CD14-positive monocyte (primary cell): ENCODE measurements at regions not wholly inside any gene's neighbourhood (a gene's known extent, or its start where the extent isn't known, plus 50 kb on each side); places are given as distances from the start of the nearest gene placed in this dataset.

ENCODE experiments used
- DNase-seq, 3 donors: peaks; one replicate each; pipeline ENCODE4 v3.0.0-alpha.2; 2011 to 2022
- H2AFZ ChIP-seq: 2 replicates; pipeline ENCODE4 v1.6.0; 2012; ENCODE audit warnings: mild to moderate bottlenecking, low read depth, low read length, inconsistent platforms; ENCODE audit not compliant: insufficient read depth, poor library complexity, severe bottlenecking
- H3K27ac ChIP-seq, 2 donors: 1 replicate in 1 of 2; 2 replicates in 1 of 2; pipeline ENCODE4 v1.5.1; 2012 to 2013; ENCODE audit warnings: low read length in 2 of 2, control low read depth in 1 of 2, inconsistent platforms in 1 of 2, low read depth in 1 of 2, mild to moderate bottlenecking in 1 of 2
- H3K27me3 ChIP-seq, 2 donors: one replicate each; pipeline versions ENCODE4 v1.6.0 to v1.6.1; 2011 to 2013; ENCODE audit warnings: low read length in 2 of 2; ENCODE audit not compliant: control insufficient read depth in 2 of 2, insufficient read depth in 2 of 2
- H3K36me3 ChIP-seq, 2 donors: replicated peaks in 1 of 2; 1 replicate in 1 of 2; 2 replicates in 1 of 2; pipeline versions ENCODE4 v1.5.1 to v1.6.1; 2012 to 2013; ENCODE audit warnings: low read length in 2 of 2, control low read depth in 1 of 2, inconsistent platforms in 1 of 2, mild to moderate bottlenecking in 1 of 2; ENCODE audit not compliant: insufficient read depth in 2 of 2, control insufficient read depth in 1 of 2
- H3K4me1 ChIP-seq, 2 donors: 1 replicate in 1 of 2; 2 replicates in 1 of 2; pipeline versions ENCODE4 v1.5.1 to v1.6.1; 2012 to 2013; ENCODE audit warnings: low read length in 2 of 2, control low read depth in 1 of 2, inconsistent platforms in 1 of 2, mild to moderate bottlenecking in 1 of 2, moderate library complexity in 1 of 2; ENCODE audit not compliant: insufficient read depth in 2 of 2, control insufficient read depth in 1 of 2
- H3K4me2 ChIP-seq: replicated peaks from 2 replicates; pipeline ENCODE3; 2012; ENCODE audit warnings: low read length, moderate library complexity, mild to moderate bottlenecking; ENCODE audit not compliant: poor library complexity, severe bottlenecking; ENCODE audit errors: extremely low read depth
- H3K4me3 ChIP-seq, 3 experiments: fragments of 200-600 bp in 1 of 3; sonication (generic) in 1 of 3; replicated peaks in 1 of 3; 1 replicate in 2 of 3; 2 replicates in 1 of 3; pipeline ENCODE4 v1.5.1; 2011 to 2013; ENCODE audit warnings: low read length in 3 of 3, mild to moderate bottlenecking in 3 of 3, control low read depth in 2 of 3, low read depth in 2 of 3, inconsistent platforms in 1 of 3, moderate library complexity in 1 of 3
- H3K79me2 ChIP-seq: 2 replicates; pipeline ENCODE4 v1.6.0; 2012; ENCODE audit warnings: mild to moderate bottlenecking, control low read depth, inconsistent platforms, low read length, moderate library complexity; ENCODE audit not compliant: insufficient read depth
- H3K9ac ChIP-seq: 2 replicates; pipeline ENCODE4 v1.6.0; 2017; ENCODE audit warnings: low read length, mild to moderate bottlenecking; ENCODE audit not compliant: insufficient read depth, poor library complexity, severe bottlenecking
- H3K9me3 ChIP-seq, 2 donors: replicated peaks in 1 of 2; 1 replicate in 1 of 2; 2 replicates in 1 of 2; pipeline versions ENCODE4 v1.5.1 to v1.6.1; 2012 to 2013; ENCODE audit warnings: low read length in 2 of 2, control low read depth in 1 of 2; ENCODE audit not compliant: control insufficient read depth in 1 of 2, insufficient read depth in 1 of 2
- H4K20me1 ChIP-seq: 2 replicates; pipeline ENCODE4 v1.6.0; 2012; ENCODE audit warnings: mild to moderate bottlenecking, low read length, control low read depth, moderate library complexity; ENCODE audit not compliant: insufficient read depth
- H3K27ac Mint-ChIP-seq, 7 donors: one replicate each; pipeline ENCODE4 v1.8.0; 2020; ENCODE audit warnings: mild to moderate bottlenecking in 7 of 7, mixed read lengths in 7 of 7, moderate library complexity in 6 of 7, inconsistent platforms in 2 of 7
- H3K27me3 Mint-ChIP-seq, 3 donors: one replicate each; pipeline ENCODE4 v1.8.0; 2021 to 2022; ENCODE audit warnings: low read depth in 3 of 3, mild to moderate bottlenecking in 3 of 3, mixed read lengths in 3 of 3, moderate library complexity in 3 of 3, inconsistent platforms in 1 of 3
- H3K36me3 Mint-ChIP-seq, 2 donors: one replicate each; pipeline ENCODE4 v1.8.0; 2020; ENCODE audit warnings: mixed read lengths in 2 of 2, inconsistent platforms in 1 of 2, mild to moderate bottlenecking in 1 of 2
- H3K4me1 Mint-ChIP-seq: one replicate; pipeline ENCODE4 v1.8.0; 2020; ENCODE audit warnings: mild to moderate bottlenecking, mixed read lengths
- H3K4me3 Mint-ChIP-seq, 2 donors: one replicate each; pipeline ENCODE4 v1.8.0; 2020; ENCODE audit warnings: mild to moderate bottlenecking in 2 of 2, mixed read lengths in 2 of 2, moderate library complexity in 1 of 2
- H3K9me3 Mint-ChIP-seq, 7 donors: one replicate each; pipeline ENCODE4 v1.8.0; 2020 to 2022; ENCODE audit warnings: mixed read lengths in 7 of 7, mild to moderate bottlenecking in 6 of 7, moderate library complexity in 6 of 7, inconsistent platforms in 2 of 7
- CTCF ChIP-seq: fragments of 200-600 bp; IDR thresholded peaks from one replicate; pipeline ENCODE4 v1.8.0; 2022; ENCODE audit warnings: antibody characterized with exemption, mild to moderate bottlenecking
- WGBS: methylation state at CpG from one replicate; pipeline ENCODE4 v1.1.5; 2013; ENCODE audit warnings: missing lambda C conversion rate; ENCODE audit not compliant: insufficient coverage; 5-methylcytosine and 5-hydroxymethylcytosine counted together
- intact Hi-C, 2 donors: fragments of 100-400 bp; cut with micrococcal nuclease; formaldehyde crosslinking; loops; one replicate each; pipeline versions ENCODE4 v1.15.0 to v1.15.1; 2023

DNA sequence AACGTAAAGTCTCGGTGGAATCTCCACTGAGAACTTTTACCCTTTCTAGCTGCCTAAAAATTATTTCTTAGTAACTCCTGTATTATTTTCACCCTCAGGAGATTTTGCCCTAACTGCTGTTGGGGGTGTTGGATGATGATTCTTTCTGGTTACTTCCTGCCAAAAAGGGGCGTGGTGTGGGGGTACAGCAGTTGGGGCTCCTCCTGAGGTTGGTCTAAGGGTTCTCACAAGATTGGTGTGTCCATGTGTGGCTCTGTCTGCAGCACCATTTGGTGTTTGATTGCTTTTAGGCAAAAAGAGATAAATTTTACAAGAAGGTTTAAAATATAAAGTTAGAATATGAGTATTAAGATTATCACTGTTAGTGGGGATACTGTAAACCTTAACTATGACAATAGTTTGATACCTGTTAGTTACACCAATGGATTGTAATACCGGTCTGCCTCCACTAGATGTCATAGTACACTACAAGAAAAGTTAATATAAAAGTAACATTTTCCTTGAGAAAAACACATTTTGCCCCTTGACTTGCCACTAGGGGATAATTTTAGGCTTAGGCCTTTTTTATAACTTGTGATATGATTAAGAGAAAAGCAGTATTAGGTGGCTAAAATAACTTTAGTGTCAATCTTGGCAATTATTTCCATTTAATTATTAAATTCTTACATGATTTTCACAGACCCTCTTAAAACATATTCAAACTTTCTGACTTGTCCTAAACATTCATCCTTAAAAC lies 928.7 kb downstream of the IPMK start:
- Mint-ChIP-seq H3K27ac (no peak overlapping the region), H3K4me1 (no peaks in the 10 kb centered on the region), H3K36me3 (no peaks in the 10 kb centered on the region), H3K4me3 (no peak overlapping the region), H3K9me3 (peaks cover 6 to 16% (median 7%) of the 10 kb centered on the region in 7 donors), H3K27me3 (no peaks in the 10 kb centered on the region)
- Histone ChIP-seq H2AFZ (no peak overlapping the region), H3K4me3 (no peak overlapping the region), H4K20me1 (no peaks in the 10 kb centered on the region), H3K27ac (no peak overlapping the region), H3K79me2 (no peaks in the 10 kb centered on the region), H3K36me3 (no peaks in the 10 kb centered on the region), H3K4me2 (no peak overlapping the region), H3K9ac (no peak overlapping the region), H3K4me1 (no peaks in the 10 kb centered on the region), H3K9me3 (peaks cover 11 to 13% of the 10 kb centered on the region in 2 donors), H3K27me3 (no peaks in the 10 kb centered on the region)
- intact Hi-C loops = no loop called here
- no peak for DNase-seq
- TF ChIP-seq CTCF = peak; percentile 72
- no CpG with 5 or more reads among the region's 4 CpGs for WGBS

GRCh38 chr10:57336865-57337264 lies 930.8 kb downstream of the IPMK start:
- no peaks in the 10 kb centered on the region for H3K36me3 Mint-ChIP-seq
- no peaks in the 10 kb centered on the region for H4K20me1 ChIP-seq
- H3K9me3 ChIP-seq = peaks cover 0 to 1% of the 10 kb centered on the region in 2 donors
- H3K36me3 ChIP-seq = no peaks in the 10 kb centered on the region
- no peaks in the 10 kb centered on the region for H3K79me2 ChIP-seq
- no peak overlapping the region for H3K4me3 Mint-ChIP-seq
- H3K9ac ChIP-seq = no peak overlapping the region
- no peaks in the 10 kb centered on the region for H3K27me3 Mint-ChIP-seq
- WGBS = 91% methylated on average over 12 of the region's 14 CpGs
- no peak overlapping the region for H3K27ac Mint-ChIP-seq
- no peaks in the 10 kb centered on the region for H3K4me1 ChIP-seq
- no peak for DNase-seq
- intact Hi-C loops = no loop called here
- no peak overlapping the region for H3K4me2 ChIP-seq
- H2AFZ ChIP-seq = no peak overlapping the region
- no peak overlapping the region for H3K27ac ChIP-seq
- H3K27me3 ChIP-seq = no peaks in the 10 kb centered on the region
- no peak for TF ChIP-seq CTCF
- no peaks in the 10 kb centered on the region for H3K4me1 Mint-ChIP-seq
- no peak overlapping the region for H3K4me3 ChIP-seq
- peaks cover 0 to 6% (median 0%) of the 10 kb centered on the region in 7 donors for H3K9me3 Mint-ChIP-seq
